IMR-90 (cell line): ENCODE measurements at regions not wholly inside any gene's neighbourhood (a gene's known extent, or its start where the extent isn't known, plus 50 kb on each side); places are given as distances from the start of the nearest gene placed in this dataset.

ENCODE experiments used
- ATAC-seq: fragments of 200-7000 bp; cut with Tn5 transposase; 2 replicates; pipeline ENCODE4 v1.9.1; 2020; ENCODE audit warnings: low read depth, mild to moderate bottlenecking, moderate library complexity
- BruUV-seq: library from RNA; stranded (reverse); fragments of 400-500 nt; replicated peaks from 2 replicates; lab custom pipeline; 2021; lab: Mats Ljungman, UMichigan
- CTCF ChIA-PET: fragments of 300-600 bp; formaldehyde crosslinking; extraction: SDS; loops from one replicate; lab custom pipeline; 2021; ENCODE audit warnings: antibody characterized with exemption; lab: Yijun Ruan, JAX
- POLR2A ChIA-PET: fragments of 300-600 bp; sonication (Branson Sonifier 250); formaldehyde crosslinking; loops from one replicate; lab custom pipeline; 2022; ENCODE audit warnings: antibody characterized with exemption; ENCODE audit not compliant: unreplicated experiment; lab: Charles Lee
- DNase-seq: peaks from one replicate; pipeline ENCODE4 v3.0.0; 2013
- H2AFZ ChIP-seq: replicated peaks from 2 replicates; pipeline ENCODE3; 2013; ENCODE audit warnings: low read length, mild to moderate bottlenecking; ENCODE audit not compliant: poor library complexity
- H2AK5ac ChIP-seq: 2 replicates; pipeline ENCODE4 v1.6.1; 2013; ENCODE audit warnings: low read depth, low read length, inconsistent platforms
- H2AK9ac ChIP-seq: replicated peaks from 2 replicates; pipeline ENCODE3; 2013; ENCODE audit warnings: mild to moderate bottlenecking, low read depth, low read length, moderate library complexity; ENCODE audit not compliant: poor library complexity
- H2BK120ac ChIP-seq: 2 replicates; pipeline ENCODE4 v1.6.1; 2013; ENCODE audit warnings: low read depth, low read length, inconsistent platforms
- H2BK15ac ChIP-seq: 3 replicates; pipeline ENCODE4 v1.6.1; 2013; ENCODE audit warnings: low read depth, low read length, inconsistent platforms
- H2BK20ac ChIP-seq: 2 replicates; pipeline ENCODE4 v1.6.1; 2013; ENCODE audit warnings: low read depth, mild to moderate bottlenecking, inconsistent platforms, low read length, moderate library complexity
- H2BK5ac ChIP-seq: 2 replicates; pipeline ENCODE4 v1.6.1; 2013; ENCODE audit warnings: mild to moderate bottlenecking, low read depth, low read length, inconsistent platforms; ENCODE audit not compliant: poor library complexity, severe bottlenecking
- H3K14ac ChIP-seq: replicated peaks from 2 replicates; pipeline ENCODE4 v1.6.1; 2013; ENCODE audit warnings: low read depth, low read length, inconsistent platforms
- H3K18ac ChIP-seq: 2 replicates; pipeline ENCODE4 v1.6.1; 2013; ENCODE audit warnings: low read depth, low read length, control low read depth
- H3K23ac ChIP-seq: 2 replicates; pipeline ENCODE4 v1.6.1; 2013; ENCODE audit warnings: low read depth, low read length, inconsistent platforms
- H3K27ac ChIP-seq: 2 replicates; pipeline ENCODE4 v1.5.1; 2013; ENCODE audit warnings: mild to moderate bottlenecking, control low read depth, low read length; ENCODE audit not compliant: insufficient read depth
- H3K27me3 ChIP-seq: 2 replicates; pipeline ENCODE4 v1.6.1; 2013; ENCODE audit warnings: low read length; ENCODE audit not compliant: control insufficient read depth, insufficient read depth
- H3K36me3 ChIP-seq: 2 replicates; pipeline ENCODE4 v1.6.1; 2013; ENCODE audit warnings: low read length, mixed read lengths; ENCODE audit not compliant: control insufficient read depth, insufficient read depth
- H3K4ac ChIP-seq: 2 replicates; pipeline ENCODE4 v1.6.1; 2013; ENCODE audit warnings: low read depth, low read length, inconsistent platforms
- H3K4me1 ChIP-seq: 2 replicates; pipeline ENCODE4 v1.6.1; 2013; ENCODE audit warnings: low read length, mixed read lengths; ENCODE audit not compliant: control insufficient read depth, insufficient read depth
- H3K4me2 ChIP-seq: 2 replicates; pipeline ENCODE4 v1.6.1; 2013; ENCODE audit warnings: low read depth, mild to moderate bottlenecking, control low read depth, low read length, moderate library complexity
- H3K4me3 ChIP-seq: 2 replicates; pipeline ENCODE4 v1.5.1; 2013; ENCODE audit warnings: low read depth, mild to moderate bottlenecking, control low read depth, low read length, moderate library complexity; ENCODE audit not compliant: insufficient read depth
- H3K56ac ChIP-seq: 2 replicates; pipeline ENCODE4 v1.6.1; 2013; ENCODE audit warnings: low read length, inconsistent platforms; ENCODE audit not compliant: insufficient read depth; ENCODE audit errors: extremely low read depth
- H3K79me1 ChIP-seq, 2 experiments: 2 replicates each; pipeline ENCODE4 v1.6.1; 2013; ENCODE audit warnings: low read length in 2 of 2, inconsistent platforms in 1 of 2, low read depth in 1 of 2
- H3K9ac ChIP-seq: 2 replicates; pipeline ENCODE4 v1.6.1; 2013; ENCODE audit warnings: low read depth, low read length, control low read depth
- H3K9me1 ChIP-seq: 2 replicates; pipeline ENCODE4 v1.6.1; 2013; ENCODE audit warnings: low read length, inconsistent platforms; ENCODE audit not compliant: insufficient read depth
- H3K9me3 ChIP-seq: 2 replicates; pipeline ENCODE4 v1.6.1; 2013; ENCODE audit warnings: low read length; ENCODE audit not compliant: control insufficient read depth, insufficient read depth
- H4K20me1 ChIP-seq: 2 replicates; pipeline ENCODE4 v1.6.1; 2013; ENCODE audit warnings: low read length, inconsistent platforms; ENCODE audit not compliant: insufficient read depth
- H4K5ac ChIP-seq: 2 replicates; pipeline ENCODE4 v1.6.1; 2013; ENCODE audit warnings: mild to moderate bottlenecking, low read depth, low read length, control low read depth
- H4K8ac ChIP-seq, 2 experiments: 2 replicates each; pipeline ENCODE4 v1.6.1; 2013; ENCODE audit warnings: low read depth in 2 of 2, low read length in 2 of 2, control low read depth in 1 of 2, inconsistent platforms in 1 of 2
- H4K91ac ChIP-seq: 2 replicates; pipeline ENCODE4 v1.6.1; 2013; ENCODE audit warnings: low read depth, low read length, inconsistent platforms; ENCODE audit not compliant: insufficient read depth
- CEBPB ChIP-seq: IDR thresholded peaks from 2 replicates; pipeline ENCODE4 v1.6.1; 2012; ENCODE audit warnings: low read depth, low read length, improper control_type of control experiment
- CHD1 ChIP-seq: IDR thresholded peaks from 2 replicates; pipeline ENCODE4 v1.6.1; 2012; ENCODE audit warnings: low read depth, low read length, improper control_type of control experiment
- MAFK ChIP-seq: IDR thresholded peaks from 2 replicates; pipeline ENCODE4 v1.6.1; 2012; ENCODE audit warnings: low read depth, low read length, improper control_type of control experiment
- POLR2A ChIP-seq: IDR thresholded peaks from 2 replicates; pipeline ENCODE4 v1.6.1; 2012; ENCODE audit warnings: mild to moderate bottlenecking, low read depth, low read length
- RCOR1 ChIP-seq: IDR thresholded peaks from 2 replicates; pipeline ENCODE4 v1.6.1; 2012; ENCODE audit warnings: mild to moderate bottlenecking, low read length, improper control_type of control experiment; ENCODE audit not compliant: insufficient replicate concordance
- SMC3 ChIP-seq: fragments of 150-350 bp; IDR thresholded peaks from 2 replicates; pipeline ENCODE4 v1.6.1; 2016; ENCODE audit warnings: low read depth, mild to moderate bottlenecking, antibody characterized with exemption, low read length, moderate library complexity
- WGBS, 2 experiments: methylation state at CpG; one replicate each; pipeline versions ENCODE4 v1.1.5 to v1.1.7; 2013; ENCODE audit warnings: missing lambda C conversion rate in 2 of 2; ENCODE audit not compliant: insufficient read length in 1 of 2; ENCODE audit errors: extremely low coverage in 2 of 2; 5-methylcytosine and 5-hydroxymethylcytosine counted together
- dilution Hi-C: fragments of 300-500 bp; cut with HindIII; formaldehyde crosslinking; loops from one replicate; pipeline ENCODE4 v1.14.3; 2018; ENCODE audit warnings: low sequenced_read_pairs; ENCODE audit not compliant: unreplicated experiment
- in situ Hi-C: fragments of 300-500 bp; cut with MboI; formaldehyde crosslinking; loops from 3 replicates; pipeline ENCODE4 v1.14.3; 2019; ENCODE audit warnings: low sequenced_read_pairs, inconsistent platforms, mixed read lengths
- intact Hi-C: fragments of 100-400 bp; cut with micrococcal nuclease; formaldehyde crosslinking; loops from 2 replicates; pipeline ENCODE4 v1.10.0; 2022

GRCh38 chr6:167396068-167396658 lies 71.3 kb downstream of the TTLL2 start:
- POLR2A ChIA-PET, result no interaction called here
- in situ Hi-C loops, result no loop called here

More at GRCh38 chr6:167396068-167396658, 71.3 kb downstream of the TTLL2 start:
- no peaks in the 10 kb centered on the region for H3K9me1 ChIP-seq
- DNase-seq (no peak), ATAC-seq (no peak)
- no peak overlapping the region for H3K18ac ChIP-seq
- CTCF ChIA-PET, result no interaction called here
- BruUV-seq, result no TSS peak
- H3K56ac ChIP-seq, result no peak overlapping the region
- H3K36me3 ChIP-seq, result no peaks in the 10 kb centered on the region
- no peak overlapping the region for H2AFZ ChIP-seq
- H2BK15ac ChIP-seq, result no peak overlapping the region
- H2AK9ac ChIP-seq, result no peak overlapping the region
- no peak overlapping the region for H3K14ac ChIP-seq
- H4K5ac ChIP-seq, result no peak overlapping the region
- no peak overlapping the region for H3K4me2 ChIP-seq
- peaks cover 49% of the 10 kb centered on the region for H3K9me3 ChIP-seq
- H4K20me1 ChIP-seq, result no peaks in the 10 kb centered on the region
- no peaks in the 10 kb centered on the region for H3K27me3 ChIP-seq
- intact Hi-C loops (no loop called here), dilution Hi-C loops (no loop called here)
- H3K79me1 ChIP-seq, result no peaks in the 10 kb centered on the region
- H4K8ac ChIP-seq, result no peak overlapping the region
- no CpG with 5 or more reads among the region's 16 CpGs for WGBS, 2 experiments
- no peak overlapping the region for H3K9ac ChIP-seq
- H2BK20ac ChIP-seq, result no peak overlapping the region
- no peak overlapping the region for H3K23ac ChIP-seq
- no peak overlapping the region for H2AK5ac ChIP-seq
- no peak overlapping the region for H3K4me3 ChIP-seq
- H2BK120ac ChIP-seq, result no peak overlapping the region
- no peaks in the 10 kb centered on the region for H3K4me1 ChIP-seq
- TF ChIP-seq MAFK, result no peak
- TF ChIP-seq CHD1, result no peak
- TF ChIP-seq CEBPB, result no peak
- TF ChIP-seq POLR2A, result no peak
- no peak for TF ChIP-seq RCOR1
- TF ChIP-seq SMC3, result no peak
- no peak overlapping the region for H2BK5ac ChIP-seq
- no peak overlapping the region for H3K27ac ChIP-seq
- no peak overlapping the region for H3K4ac ChIP-seq
- H4K91ac ChIP-seq, result no peak overlapping the region
